Hematopoietic multipotent progenitor cell (in vitro differentiated cells): ENCODE measurements at regions not wholly inside any gene's neighbourhood (a gene's known extent, or its start where the extent isn't known, plus 50 kb on each side); places are given as distances from the start of the nearest gene placed in this dataset.

Source experiments
- DNase-seq, 3 donors: peaks; one replicate each; pipeline ENCODE4 v3.0.0-alpha.2; 2011 to 2015; ENCODE audit warnings: low read depth in 2 of 3, low spot score in 2 of 3

- no peak for DNase-seq
Measured at GRCh38 chr9:126088336-126088735, 238.3 kb upstream of the MVB12B start.

GRCh38 chr9:126089789-126090188, 236.8 kb upstream of the MVB12B start:
- DNase-seq = no peak

GRCh38 chr9:126093771-126094170, 232.9 kb upstream of the MVB12B start:
- DNase-seq = no peak

- no peak for DNase-seq
Measured at GRCh38 chr9:126095546-126096190, 231.0 kb upstream of the MVB12B start.

- DNase-seq = no peak
Measured at GRCh38 chr9:126096340-126096739, 230.3 kb upstream of the MVB12B start.

- no peak for DNase-seq
Measured at GRCh38 chr9:126097679-126098078, 228.9 kb upstream of the MVB12B start.

GRCh38 chr9:126106404-126106803, 220.2 kb upstream of the MVB12B start:
- no peak for DNase-seq

- no peak for DNase-seq
Measured at GRCh38 chr9:126107693-126108092, 218.9 kb upstream of the MVB12B start.

GRCh38 chr9:126108240-126108639, 218.4 kb upstream of the MVB12B start:
- peak in 2 of 3 donors; percentile 3 to 8 for DNase-seq

GRCh38 chr9:126109575-126109974, 217.1 kb upstream of the MVB12B start:
- no peak for DNase-seq

GRCh38 chr9:126111556-126111955, 215.1 kb upstream of the MVB12B start:
- no peak for DNase-seq

- DNase-seq = no peak
Measured at GRCh38 chr9:126112135-126112720, 214.4 kb upstream of the MVB12B start.

- no peak for DNase-seq
Measured at GRCh38 chr9:126113176-126113575, 213.5 kb upstream of the MVB12B start.

GRCh38 chr9:126113756-126114408, 212.7 kb upstream of the MVB12B start:
- no peak for DNase-seq

- DNase-seq = no peak
Measured at GRCh38 chr9:126114409-126114760, 212.2 kb upstream of the MVB12B start.

- no peak for DNase-seq
Measured at GRCh38 chr9:126114850-126115460, 211.7 kb upstream of the MVB12B start.

- DNase-seq = no peak
Measured at GRCh38 chr9:126116351-126117157, 210.1 kb upstream of the MVB12B start.

- no peak for DNase-seq
Measured at GRCh38 chr9:126117158-126117425, 209.5 kb upstream of the MVB12B start.

- DNase-seq = no peak
Measured at GRCh38 chr9:126117631-126118030, 209.0 kb upstream of the MVB12B start.

- DNase-seq = no peak
Measured at GRCh38 chr9:126119731-126120130, 206.9 kb upstream of the MVB12B start.

GRCh38 chr9:126122901-126123616, 203.6 kb upstream of the MVB12B start:
- DNase-seq = no peak
